Tibial nerve (tissue), 4 donors: ENCODE measurements at regions not wholly inside any gene's neighbourhood (a gene's known extent, or its start where the extent isn't known, plus 50 kb on each side); places are given as distances from the start of the nearest gene placed in this dataset.

ENCODE experiments used
- DNase-seq, 2 donors: peaks; one replicate each; pipeline ENCODE4 v3.0.0-alpha.2; 2019; ENCODE audit warnings: low spot score in 2 of 2
- H3K27ac ChIP-seq, 4 donors: fragments of 200-600 bp; sonication (generic) in 3 of 4; one replicate each; pipeline ENCODE4 v1.5.1; 2017 to 2019; ENCODE audit warnings: mild to moderate bottlenecking in 1 of 4
- H3K27me3 ChIP-seq, 2 donors: fragments of 200-600 bp; sonication (generic) in 1 of 2; one replicate each; pipeline versions ENCODE4 v1.5.1 to v1.6.0; 2017 to 2019
- H3K36me3 ChIP-seq, 3 donors: fragments of 200-600 bp; sonication (generic); one replicate each; pipeline ENCODE4 v1.5.1; 2018 to 2019
- H3K4me1 ChIP-seq, 4 donors: fragments of 200-600 bp; sonication (generic) in 3 of 4; one replicate each; pipeline ENCODE4 v1.5.1; 2017 to 2019
- H3K4me3 ChIP-seq, 4 donors: fragments of 200-600 bp; sonication (generic) in 3 of 4; one replicate each; pipeline ENCODE4 v1.5.1; 2017 to 2019; ENCODE audit warnings: mild to moderate bottlenecking in 1 of 4, moderate library complexity in 1 of 4
- H3K9me3 ChIP-seq, 4 donors: fragments of 200-600 bp; sonication (generic) in 3 of 4; one replicate each; pipeline ENCODE4 v1.5.1; 2017 to 2019
- EP300 ChIP-seq, 2 donors: sonication (generic); formaldehyde crosslinking; IDR thresholded peaks; one replicate each; pipeline ENCODE4 v1.6.1; 2017; ENCODE audit warnings: antibody characterized with exemption in 2 of 2, mild to moderate bottlenecking in 1 of 2
- POLR2A ChIP-seq, 2 donors: fragments of 450-650 bp; IDR thresholded peaks; one replicate each; pipeline ENCODE4 v1.6.1; 2017; ENCODE audit warnings: antibody characterized with exemption in 2 of 2, mild to moderate bottlenecking in 2 of 2, moderate library complexity in 2 of 2
- WGBS, 2 donors: methylation state at CpG; one replicate each; pipeline ENCODE4 v1.1.5; 2018; 5-methylcytosine and 5-hydroxymethylcytosine counted together
- TF ChIP-seq, protein P1 (sequence below), 5 experiments: fragments of 200-600 bp in 3 of 5; fragments of 450-650 bp in 2 of 5; sonication (generic) in 3 of 5; IDR thresholded peaks; one replicate each; pipeline ENCODE4 v1.5.1; 2016 to 2019; ENCODE audit warnings: antibody characterized with exemption in 5 of 5, mild to moderate bottlenecking in 3 of 5, moderate library complexity in 2 of 5

DNA sequence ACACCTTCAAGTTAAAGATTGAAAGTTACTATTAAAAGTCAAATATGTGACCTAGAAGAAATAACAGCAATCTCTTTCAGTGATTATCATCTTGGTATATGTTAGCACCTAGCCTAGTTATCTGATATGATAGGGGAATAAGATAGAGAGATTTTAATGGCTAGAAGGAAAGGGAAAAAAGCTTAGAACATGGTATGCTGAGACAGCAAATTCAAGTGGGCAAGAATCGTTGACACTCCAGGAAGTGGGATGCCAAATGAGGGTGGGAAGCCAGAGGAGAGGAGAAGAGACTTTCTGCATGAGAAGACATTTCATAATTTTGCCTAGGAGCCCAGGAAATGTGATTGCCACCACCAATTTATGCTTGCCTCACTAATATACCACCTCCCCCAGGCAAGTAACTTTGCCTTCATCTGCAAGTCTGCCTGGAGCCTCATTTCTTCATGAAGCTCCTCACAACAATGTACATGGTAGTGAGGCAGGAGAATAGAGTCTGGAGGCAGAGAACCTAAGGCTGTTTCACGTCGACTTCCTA is 504.9 kb downstream of the TNS1 start:
- Histone ChIP-seq H3K4me3 (no peak overlapping the region), H3K36me3 (no peaks in the 10 kb centered on the region), H3K27ac (no peak overlapping the region), H3K27me3 (no peaks in the 10 kb centered on the region), H3K4me1 (no peaks in the 10 kb centered on the region), H3K9me3 (no peaks in the 10 kb centered on the region)
- 62 to 73% methylated on average over 3 of the region's 3 CpGs for WGBS, 2 donors
- TF ChIP-seq EP300 (IDR thresholded peaks at IDR 0.05) (no peak), POLR2A (IDR thresholded peaks at IDR 0.05) (no peak)
- TF ChIP-seq, protein P1, sequence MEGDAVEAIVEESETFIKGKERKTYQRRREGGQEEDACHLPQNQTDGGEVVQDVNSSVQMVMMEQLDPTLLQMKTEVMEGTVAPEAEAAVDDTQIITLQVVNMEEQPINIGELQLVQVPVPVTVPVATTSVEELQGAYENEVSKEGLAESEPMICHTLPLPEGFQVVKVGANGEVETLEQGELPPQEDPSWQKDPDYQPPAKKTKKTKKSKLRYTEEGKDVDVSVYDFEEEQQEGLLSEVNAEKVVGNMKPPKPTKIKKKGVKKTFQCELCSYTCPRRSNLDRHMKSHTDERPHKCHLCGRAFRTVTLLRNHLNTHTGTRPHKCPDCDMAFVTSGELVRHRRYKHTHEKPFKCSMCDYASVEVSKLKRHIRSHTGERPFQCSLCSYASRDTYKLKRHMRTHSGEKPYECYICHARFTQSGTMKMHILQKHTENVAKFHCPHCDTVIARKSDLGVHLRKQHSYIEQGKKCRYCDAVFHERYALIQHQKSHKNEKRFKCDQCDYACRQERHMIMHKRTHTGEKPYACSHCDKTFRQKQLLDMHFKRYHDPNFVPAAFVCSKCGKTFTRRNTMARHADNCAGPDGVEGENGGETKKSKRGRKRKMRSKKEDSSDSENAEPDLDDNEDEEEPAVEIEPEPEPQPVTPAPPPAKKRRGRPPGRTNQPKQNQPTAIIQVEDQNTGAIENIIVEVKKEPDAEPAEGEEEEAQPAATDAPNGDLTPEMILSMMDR (IDR thresholded peaks at IDR 0.05) = no peak
- no peak for DNase-seq

DNA sequence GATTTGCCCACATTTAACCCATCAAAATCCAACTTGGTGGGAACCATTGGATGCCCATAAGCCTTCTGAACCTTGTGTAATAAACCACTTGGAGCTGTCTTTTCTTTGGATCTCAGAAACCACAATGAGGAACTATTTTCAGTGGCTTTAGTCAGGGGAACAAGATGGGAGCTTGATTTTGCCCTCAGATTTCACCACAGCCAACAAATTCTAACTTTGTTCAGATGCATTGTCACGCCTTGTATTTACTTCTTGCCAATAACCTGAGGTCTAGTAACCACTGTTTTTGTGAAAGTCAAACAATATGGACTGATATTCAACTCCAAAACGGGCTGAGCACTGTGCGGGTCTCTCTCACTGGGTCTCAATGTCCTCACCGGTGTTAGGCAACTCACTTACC is 508.2 kb downstream of the TNS1 start:
- TF ChIP-seq POLR2A (IDR thresholded peaks at IDR 0.05) = no peak
- Histone ChIP-seq H3K4me3 (no peak overlapping the region), H3K36me3 (no peaks in the 10 kb centered on the region), H3K27me3 (no peaks in the 10 kb centered on the region), H3K4me1 (no peaks in the 10 kb centered on the region), H3K27ac (no peak overlapping the region), H3K9me3 (no peaks in the 10 kb centered on the region)
- 88 to 90% methylated on average over 4 of the region's 4 CpGs for WGBS, 2 donors
- no peak for DNase-seq

DNA sequence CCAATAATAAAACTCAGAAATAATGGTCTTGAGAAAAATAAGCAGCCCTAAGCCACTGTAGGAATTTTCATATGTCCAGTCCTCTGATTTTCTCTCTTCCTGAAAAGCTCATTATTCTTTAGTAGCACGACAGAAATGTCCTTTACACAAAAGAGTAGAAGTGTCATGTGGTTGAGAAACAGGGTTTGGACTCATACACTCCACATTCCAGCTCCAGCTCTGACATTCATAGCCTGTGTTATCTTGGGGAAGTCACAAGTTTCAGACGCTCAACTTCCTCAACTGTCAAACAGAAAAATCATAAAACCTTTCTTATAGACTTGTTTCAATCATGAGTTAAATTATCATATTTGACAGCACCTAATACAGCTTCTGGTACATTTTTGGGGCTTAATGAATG is 511.5 kb downstream of the TNS1 start:
- TF ChIP-seq, protein P1 (IDR thresholded peaks at IDR 0.05) = no peak
- TF ChIP-seq POLR2A (IDR thresholded peaks at IDR 0.05) = no peak
- no peak for TF ChIP-seq EP300 (IDR thresholded peaks at IDR 0.05)

DNA sequence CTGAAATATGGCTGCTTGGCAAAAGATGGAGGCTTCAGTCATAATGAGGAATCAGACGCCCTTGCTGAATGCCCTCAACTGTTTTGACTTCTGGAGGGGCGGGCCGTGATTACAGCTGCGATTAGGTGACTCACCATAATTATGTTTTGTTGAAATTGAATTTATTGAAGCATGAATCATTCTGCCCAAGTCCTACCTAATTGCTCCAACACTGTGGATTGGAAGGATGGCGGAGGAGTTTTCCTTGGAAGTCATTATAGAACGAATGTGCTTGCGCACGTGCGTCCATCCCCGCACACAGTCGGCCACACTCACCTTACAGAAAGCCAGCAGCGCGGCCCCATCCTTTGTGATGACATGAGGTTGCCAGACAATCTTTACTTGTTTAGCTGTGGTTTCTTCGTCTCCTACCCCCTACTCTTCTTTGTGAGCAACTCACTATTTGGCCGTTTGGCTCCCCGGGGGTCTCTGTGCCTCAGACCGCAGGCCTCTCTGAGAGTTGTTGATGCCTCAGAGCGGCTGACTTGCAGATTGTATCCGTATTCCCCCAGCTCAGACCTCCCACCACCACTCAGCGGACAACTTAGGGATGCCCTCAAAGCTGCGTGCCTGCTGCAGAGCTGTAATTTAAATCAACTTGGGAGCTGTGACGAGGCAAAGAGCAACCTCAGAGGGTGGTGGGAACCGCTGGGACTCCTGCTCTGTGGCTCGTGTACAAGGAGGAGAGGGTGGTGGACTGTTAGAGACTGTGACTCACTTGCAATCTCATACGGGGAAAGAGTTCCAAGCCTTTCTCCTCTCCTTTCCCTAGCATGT is 513.4 kb downstream of the TNS1 start:
- Histone ChIP-seq H3K36me3 (no peaks in the 10 kb centered on the region), H3K27me3 (no peaks in the 10 kb centered on the region), H3K9me3 (no peaks in the 10 kb centered on the region), H3K4me3 (no peak overlapping the region), H3K4me1 (no peaks in the 10 kb centered on the region), H3K27ac (no peak overlapping the region)
- no peak for DNase-seq
- TF ChIP-seq, protein P1 (IDR thresholded peaks at IDR 0.05) = no peak
- TF ChIP-seq EP300 (IDR thresholded peaks at IDR 0.05) (no peak), POLR2A (IDR thresholded peaks at IDR 0.05) (no peak)
- WGBS, 2 donors = 75 to 80% methylated on average over 25 of the region's 25 CpGs

More for the DNA sequence above, 511.5 kb downstream of the TNS1 start:
- Histone ChIP-seq H3K36me3 (no peaks in the 10 kb centered on the region), H3K27me3 (no peaks in the 10 kb centered on the region), H3K27ac (no peak overlapping the region), H3K4me1 (no peaks in the 10 kb centered on the region), H3K4me3 (no peak overlapping the region), H3K9me3 (no peaks in the 10 kb centered on the region)
- WGBS, 2 donors = 48% methylated on average over 2 of the region's 2 CpGs
- no peak for DNase-seq

DNA sequence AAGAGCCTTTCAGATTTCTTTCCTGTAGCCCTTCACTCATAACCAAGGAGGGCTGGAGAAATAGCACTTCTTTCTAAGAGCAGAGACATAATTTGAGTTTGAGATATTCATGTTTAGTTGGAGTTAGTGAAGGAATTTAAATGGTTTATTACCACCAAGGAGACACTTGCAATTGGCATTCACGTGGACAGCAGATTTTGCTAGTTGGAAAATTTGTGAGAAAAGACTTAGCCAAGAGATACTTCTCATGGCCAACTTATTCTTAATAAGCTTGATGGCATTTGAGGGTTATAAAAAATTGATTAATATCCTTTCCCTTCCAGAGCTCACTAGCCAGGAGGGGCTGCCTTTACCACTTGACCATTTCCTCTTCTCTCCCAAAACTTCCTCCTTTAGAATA is 518.7 kb downstream of the TNS1 start:
- Histone ChIP-seq H3K9me3 (no peaks in the 10 kb centered on the region), H3K4me1 (no peaks in the 10 kb centered on the region), H3K36me3 (no peaks in the 10 kb centered on the region), H3K27me3 (no peaks in the 10 kb centered on the region), H3K27ac (no peak overlapping the region), H3K4me3 (no peak overlapping the region)
- TF ChIP-seq POLR2A (IDR thresholded peaks at IDR 0.05) (no peak), EP300 (IDR thresholded peaks at IDR 0.05) (no peak)
- TF ChIP-seq, protein P1 (IDR thresholded peaks at IDR 0.05) = no peak
- DNase-seq = no peak
- 86 to 89% methylated on average over 1 of the region's 1 CpG for WGBS, 2 donors
